ENCODE measurements at regions not wholly inside any gene's neighbourhood (a gene's known extent, or its start where the extent isn't known, plus 50 kb on each side); places are given as distances from the start of the nearest gene placed in this dataset.

DNA sequence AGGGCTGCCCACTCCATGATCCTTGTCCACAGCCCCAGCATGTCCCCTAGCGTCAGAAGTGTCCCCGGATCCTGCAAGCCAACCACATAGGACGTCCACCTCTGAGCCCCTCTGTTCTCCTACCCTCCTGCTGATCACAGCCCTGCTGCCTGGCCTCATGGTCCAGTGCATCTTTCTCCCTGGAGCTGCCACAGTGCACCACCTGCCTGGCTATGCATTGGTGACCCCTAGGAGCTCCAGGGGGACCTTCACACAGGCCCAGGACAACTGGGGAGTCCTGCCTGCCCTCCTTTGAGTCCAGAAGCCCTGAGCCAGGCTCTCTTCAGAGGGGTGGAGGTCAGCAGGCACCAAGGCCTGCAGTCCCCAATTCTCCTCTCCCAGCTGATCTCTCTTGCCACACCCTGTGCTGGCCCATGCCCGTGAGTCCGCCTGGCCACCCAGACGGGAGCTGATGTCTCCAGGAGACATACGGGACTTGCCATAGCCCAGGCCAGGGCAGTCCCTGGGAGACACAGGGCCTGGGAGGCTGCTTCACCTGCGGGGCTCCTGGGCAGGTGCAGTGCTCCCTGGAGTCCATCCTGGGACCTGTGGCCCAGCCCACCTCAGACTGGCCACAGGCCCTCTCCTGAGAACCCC is 77.4 kb upstream of the RET start:
- intact Hi-C loops (cut with micrococcal nuclease; ENCODE audit: unreplicated experiment), result no loop called here
- H3K27ac ChIP-seq (ENCODE audit: control insufficient read depth, insufficient read depth), result no peak overlapping the region
- H3K4me2 ChIP-seq (ENCODE audit: control insufficient read depth, insufficient read depth), result no peak overlapping the region
- H3K4me3 ChIP-seq, result no peak overlapping the region
- no peak for DNase-seq (ENCODE audit: low read depth, low spot score)
- RAD21 ChIA-PET (ENCODE audit: unreplicated experiment), result no interaction called here
- POLR2A ChIA-PET, result no interaction called here
- ATAC-seq, result no peak
- 8% methylated on average over 8 of the region's 8 CpGs for WGBS (ENCODE audit: insufficient coverage, insufficient replicate concordance, low lambda C conversion rate, missing lambda C conversion rate)
- no peak overlapping the region for H3K9ac ChIP-seq (ENCODE audit: control insufficient read depth, insufficient read depth, low read length)
- no peaks in the 10 kb centered on the region for H3K4me1 ChIP-seq (ENCODE audit: control insufficient read depth, insufficient read depth, low read length)
- FAIRE-seq, result no peak
- H3K27me3 ChIP-seq (replicated peaks in 1 of 2; ENCODE audit: control insufficient read depth in 2 of 2, insufficient read depth in 2 of 2, low read length in 1 of 2), result no peaks in the 10 kb centered on the region
- H3K9me3 ChIP-seq (replicated peaks; ENCODE audit: control insufficient read depth, insufficient read depth, low read length), result no peaks in the 10 kb centered on the region
- no TSS peak for BruUV-seq (replicated peaks)
- no peaks in the 10 kb centered on the region for H3K79me2 ChIP-seq (ENCODE audit: control insufficient read depth, insufficient read depth, low read length)
- no peaks in the 10 kb centered on the region for H4K20me1 ChIP-seq (ENCODE audit: control insufficient read depth, insufficient read depth)
- CTCF ChIA-PET, result no interaction called here
- in situ Hi-C loops (cut with MboI), result loop anchor here (25.0 kb wide), 1 partner anchor 113 kb away; no protein-coding TSS in a partner anchor
- no peaks in the 10 kb centered on the region for H3K36me3 ChIP-seq (ENCODE audit: control insufficient read depth in 2 of 2, insufficient read depth in 2 of 2, low read length in 1 of 2)
- SMC1A ChIA-PET (ENCODE audit: uncharacterized antibody, unreplicated experiment), result no interaction called here
- no peak for TF ChIP-seq SPI1 (IDR thresholded peaks at IDR 0.05; ENCODE audit: borderline replicate concordance, insufficient read depth, low read depth, low read length)
- no peak for TF ChIP-seq SREBF1 (IDR thresholded peaks at IDR 0.05; ENCODE audit: low read length)
- TF ChIP-seq JUND (IDR thresholded peaks at IDR 0.05; ENCODE audit: low read depth, low read length), result no peak
- no peak for TF ChIP-seq RCOR1 (conservative IDR thresholded peaks at IDR 0.05; ENCODE audit: low read depth, low read length)
- no peak for TF ChIP-seq NR2C2 (IDR thresholded peaks at IDR 0.05; ENCODE audit: borderline replicate concordance, control insufficient read depth, insufficient read length, low read depth)
- TF ChIP-seq EED (IDR thresholded peaks at IDR 0.05; ENCODE audit: low read depth), result no peak
- TF ChIP-seq NFYA (IDR thresholded peaks at IDR 0.05; ENCODE audit: borderline replicate concordance, low read depth, low read length), result no peak
- TF ChIP-seq TCF12 (IDR thresholded peaks at IDR 0.05; ENCODE audit: low read depth, low read length), result no peak
- no peak for TF ChIP-seq KDM1A (IDR thresholded peaks at IDR 0.05; ENCODE audit: borderline replicate concordance)
- no peak for TF ChIP-seq ZBTB40 (IDR thresholded peaks at IDR 0.05; ENCODE audit: borderline replicate concordance)
- no peak for TF ChIP-seq BCL3 (IDR thresholded peaks at IDR 0.05; ENCODE audit: borderline replicate concordance, insufficient read depth, low read depth, low read length, poor library complexity, severe bottlenecking)
- no peak overlapping the region for H2AFZ ChIP-seq (ENCODE audit: control insufficient read depth, low read depth, low read length)

Measured in GM12878 (cell line).